GM10248 (cell line): ENCODE measurements at regions not wholly inside any gene's neighbourhood (a gene's known extent, or its start where the extent isn't known, plus 50 kb on each side); places are given as distances from the start of the nearest gene placed in this dataset.
"Not testable (repeated sequence)": the region's sequence is repeated elsewhere in the genome, so short reads cannot be mapped to it uniquely, and the experiment has no call there.

Experiments
- CTCF ChIA-PET: fragments of 300-600 bp; sonication (Branson Sonifier 250); formaldehyde crosslinking; extraction: SDS; loops from one replicate; lab custom pipeline; 2021; ENCODE audit warnings: antibody characterized with exemption; lab: Yijun Ruan, JAX
- POLR2A ChIA-PET: fragments of 350-650 bp; sonication (Branson Sonifier 250); formaldehyde crosslinking; extraction: SDS; loops from one replicate; lab custom pipeline; 2020; ENCODE audit warnings: antibody characterized with exemption; lab: Yijun Ruan, JAX
- DNase-seq: peaks from one replicate; pipeline ENCODE4 v3.0.0; 2012; ENCODE audit errors: extremely low spot score
- CTCF ChIP-seq: IDR thresholded peaks from 2 replicates; pipeline ENCODE4 v1.5.1; 2012; ENCODE audit warnings: mild to moderate bottlenecking, low read depth; ENCODE audit errors: extremely low read depth, missing control alignments, control extremely low read depth

- CTCF ChIA-PET, result no interaction called here
- POLR2A ChIA-PET, result no interaction called here
- no peak for DNase-seq
- no peak for TF ChIP-seq CTCF
These were observed 146.5 kb downstream of the ALOX5 start for GRCh38 chr10:45520476-45520875.

GRCh38 chr10:45518741-45519140 is 144.7 kb downstream of the ALOX5 start:
- DNase-seq, result no peak
- ChIA-PET POLR2A (no interaction called here), CTCF (no interaction called here)
- no peak for TF ChIP-seq CTCF

GRCh38 chr10:45515630-45516029 is 141.6 kb downstream of the ALOX5 start:
- ChIA-PET POLR2A (no interaction called here), CTCF (no interaction called here)
- no peak for DNase-seq
- no peak for TF ChIP-seq CTCF

- ChIA-PET CTCF (interaction anchor here (1.1 kb wide), 1 partner anchor 10 kb away, joined by 3 read pairs; no protein-coding TSS in a partner anchor), POLR2A (interaction anchor here (0.5 kb wide), 1 partner anchor 43 kb away, joined by 3 read pairs; no protein-coding TSS in a partner anchor)
- no peak for TF ChIP-seq CTCF
- no peak for DNase-seq
These were observed 140.6 kb downstream of the ALOX5 start for GRCh38 chr10:45514291-45515270.

- CTCF ChIA-PET, result interaction anchor here (1.1 kb wide), 1 partner anchor 9 kb away, joined by 3 read pairs; no protein-coding TSS in a partner anchor
- TF ChIP-seq CTCF, result no peak
- POLR2A ChIA-PET, result no interaction called here
- DNase-seq, result no peak
These were observed 139.5 kb downstream of the ALOX5 start for GRCh38 chr10:45513551-45513950.

- DNase-seq, CTCF ChIA-PET, POLR2A ChIA-PET: not testable (repeated sequence)
These were observed 137.9 kb downstream of the ALOX5 start for GRCh38 chr10:45511926-45512325.

- TF ChIP-seq CTCF, result no peak
- POLR2A ChIA-PET, result no interaction called here
- CTCF ChIA-PET, result no interaction called here
- DNase-seq, result no peak
These were observed 135.5 kb downstream of the ALOX5 start for GRCh38 chr10:45509491-45509890.
